ENCODE measurements at regions not wholly inside any gene's neighbourhood (a gene's known extent, or its start where the extent isn't known, plus 50 kb on each side); places are given as distances from the start of the nearest gene placed in this dataset.
"Not testable (repeated sequence)": the region's sequence is repeated elsewhere in the genome, so short reads cannot be mapped to it uniquely, and the experiment has no call there.

DNA sequence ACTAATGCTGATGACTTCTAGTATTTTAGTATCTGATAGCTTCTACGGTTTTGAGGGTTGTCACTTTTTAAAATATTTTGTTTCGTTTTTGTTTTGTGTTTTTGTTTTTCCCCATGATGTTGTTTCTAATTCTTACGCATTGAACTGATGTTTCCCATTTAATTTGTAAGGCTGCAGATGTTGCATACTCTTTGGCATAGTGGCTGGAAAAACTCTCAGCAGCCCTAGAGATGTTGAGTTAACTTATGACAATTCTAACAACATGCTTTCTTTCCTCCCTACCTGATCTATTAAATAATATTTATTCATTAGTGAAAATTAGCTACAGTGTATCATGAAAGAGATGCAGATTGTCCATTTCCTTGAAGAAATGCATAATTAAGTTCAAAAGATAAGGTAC is 559.3 kb upstream of the GRM7 start:
- no peak for TF ChIP-seq CTCF (IDR thresholded peaks at IDR 0.05)
- intact Hi-C loops (cut with DNase I) = no loop called here
- Histone ChIP-seq H3K4me3 (no peak overlapping the region), H3K27me3 (ENCODE audit: low read depth) (no peaks in the 10 kb centered on the region), H3K9me3 (peaks cover 5% of the 10 kb centered on the region), H3K36me3 (no peaks in the 10 kb centered on the region), H3K27ac (no peak overlapping the region), H3K4me1 (no peaks in the 10 kb centered on the region)
- ATAC-seq (no peak), DNase-seq (no peak)

GRCh38 chr3:6315906-6316305 is 545.0 kb upstream of the GRM7 start:
- no peak for DNase-seq
- H3K4me1 ChIP-seq = no peaks in the 10 kb centered on the region
- H3K4me3 ChIP-seq = no peak overlapping the region
- ATAC-seq = no peak
- no peak overlapping the region for H3K27ac ChIP-seq
- TF ChIP-seq CTCF (IDR thresholded peaks at IDR 0.05) = no peak
- H3K9me3 ChIP-seq = no peaks in the 10 kb centered on the region
- H3K27me3 ChIP-seq (ENCODE audit: low read depth) = no peaks in the 10 kb centered on the region
- H3K36me3 ChIP-seq = no peaks in the 10 kb centered on the region
- intact Hi-C loops (cut with DNase I) = no loop called here

DNA sequence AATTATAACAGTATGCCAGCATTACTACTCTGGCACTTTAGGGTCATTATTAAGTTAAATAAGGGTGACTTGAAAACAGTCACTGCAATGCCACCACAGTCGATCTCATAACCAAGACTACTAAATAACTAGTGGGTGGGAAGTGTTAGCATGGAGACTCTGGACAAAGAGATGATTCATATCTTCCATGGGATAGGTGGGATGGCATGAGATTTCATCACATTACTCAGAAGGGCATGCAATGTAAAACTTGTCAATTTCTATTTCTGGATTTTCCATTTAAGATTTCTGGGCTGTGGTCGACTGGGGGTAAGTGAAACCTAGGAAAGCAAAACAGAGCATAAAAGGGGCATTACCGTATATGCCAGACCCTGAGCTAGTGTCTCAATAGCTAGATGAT is 538.9 kb upstream of the GRM7 start:
- no peak overlapping the region for H3K27ac ChIP-seq

DNA sequence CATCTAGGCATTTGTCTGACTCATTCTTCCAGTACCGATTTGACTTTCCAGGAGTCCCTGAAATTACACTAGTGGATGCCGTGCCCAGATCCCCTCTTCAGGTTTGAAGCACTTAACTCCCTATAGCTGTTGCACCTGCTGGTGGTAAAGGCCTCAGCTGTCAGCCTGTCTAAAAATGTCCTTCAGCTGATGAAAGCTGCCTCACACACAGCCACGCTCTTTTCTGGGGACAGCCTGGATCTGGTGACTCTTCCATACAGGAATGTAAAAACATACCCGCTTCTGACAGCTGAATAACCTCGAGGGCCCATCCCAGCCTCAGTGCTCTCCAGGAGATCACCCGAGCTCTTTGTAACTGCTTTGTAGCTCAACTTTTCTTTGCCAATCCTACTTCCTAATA is 534.1 kb upstream of the GRM7 start:
- DNase-seq (no peak), ATAC-seq (no peak)
- intact Hi-C loops (cut with DNase I) = no loop called here
- H3K4me3 ChIP-seq = no peak overlapping the region
- no peak for TF ChIP-seq CTCF (IDR thresholded peaks at IDR 0.05)
- H3K4me1 ChIP-seq = no peaks in the 10 kb centered on the region
- no peaks in the 10 kb centered on the region for H3K36me3 ChIP-seq
- H3K27me3 ChIP-seq (ENCODE audit: low read depth) = no peaks in the 10 kb centered on the region
- no peaks in the 10 kb centered on the region for H3K9me3 ChIP-seq
- no peak overlapping the region for H3K27ac ChIP-seq

More for the DNA sequence above, 538.9 kb upstream of the GRM7 start:
- Histone ChIP-seq H3K4me3 (no peak overlapping the region), H3K27me3 (ENCODE audit: low read depth) (no peaks in the 10 kb centered on the region), H3K36me3 (no peaks in the 10 kb centered on the region), H3K4me1 (no peaks in the 10 kb centered on the region), H3K9me3 (no peaks in the 10 kb centered on the region)
- intact Hi-C loops (cut with DNase I) = no loop called here
- no peak for ATAC-seq
- TF ChIP-seq CTCF (IDR thresholded peaks at IDR 0.05) = no peak
- DNase-seq = no peak

DNA sequence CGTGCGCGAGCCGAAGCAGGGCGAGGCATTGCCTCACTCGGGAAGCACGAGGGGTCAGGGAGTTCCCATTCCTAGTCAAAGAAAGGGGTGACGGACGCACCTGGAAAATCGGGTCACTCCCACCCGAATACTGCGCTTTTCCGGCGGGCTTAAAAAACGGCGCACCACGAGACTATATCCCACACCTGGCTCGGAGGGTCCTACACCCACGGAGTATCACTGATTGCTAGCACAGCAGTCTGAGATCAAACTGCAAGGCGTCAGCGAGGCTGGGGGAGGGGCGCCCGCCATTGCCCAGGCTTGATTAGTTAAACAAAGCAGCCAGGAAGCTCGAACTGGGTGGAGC is 520.0 kb upstream of the GRM7 start:
- intact Hi-C loops (cut with DNase I); H3K4me3 ChIP-seq; DNase-seq: not testable (repeated sequence)

DNA sequence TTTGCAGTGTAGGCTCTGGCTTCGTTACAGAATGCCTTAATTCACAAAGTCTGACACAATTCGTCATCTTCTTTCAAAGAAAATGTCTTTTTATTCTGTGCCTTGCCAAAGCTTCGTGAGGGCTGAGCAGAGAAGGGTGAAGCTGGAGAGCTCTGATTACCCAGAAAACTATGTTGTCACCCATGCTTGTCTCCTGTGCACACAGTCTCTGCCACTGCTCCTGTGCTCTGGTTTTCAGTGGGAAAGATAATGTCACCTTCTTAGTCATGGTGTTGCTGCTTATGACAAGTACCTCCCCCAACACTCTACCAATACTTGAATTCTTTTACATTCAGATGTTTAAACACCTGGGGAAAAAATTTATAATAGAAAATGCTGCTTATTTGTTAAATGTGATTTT is 509.2 kb upstream of the GRM7 start:
- TF ChIP-seq CTCF (IDR thresholded peaks at IDR 0.05) = no peak
- H3K9me3 ChIP-seq = no peaks in the 10 kb centered on the region
- H3K27me3 ChIP-seq (ENCODE audit: low read depth) = no peaks in the 10 kb centered on the region
- ATAC-seq (no peak), DNase-seq (no peak)
- intact Hi-C loops (cut with DNase I) = no loop called here
- no peaks in the 10 kb centered on the region for H3K36me3 ChIP-seq
- H3K4me1 ChIP-seq = no peaks in the 10 kb centered on the region
- H3K4me3 ChIP-seq = no peak overlapping the region
- no peak overlapping the region for H3K27ac ChIP-seq

More for the DNA sequence above, 520.0 kb upstream of the GRM7 start:
- not testable (repeated sequence) for H3K4me1 ChIP-seq; ATAC-seq; H3K27ac ChIP-seq; H3K9me3 ChIP-seq; H3K36me3 ChIP-seq; H3K27me3 ChIP-seq (ENCODE audit: low read depth)
